Peyer's patch (tissue), 4 donors: ENCODE measurements at regions not wholly inside any gene's neighbourhood (a gene's known extent, or its start where the extent isn't known, plus 50 kb on each side); places are given as distances from the start of the nearest gene placed in this dataset.

Experiments
- CTCF ChIP-seq, 6 experiments: fragments of 450-650 bp in 4 of 6; fragments of 200-600 bp in 2 of 6; sonication (generic) in 1 of 6; IDR thresholded peaks; one replicate each; pipeline ENCODE4 v1.5.1; 2017 to 2019; ENCODE audit warnings: antibody characterized with exemption in 6 of 6, mild to moderate bottlenecking in 3 of 6, moderate library complexity in 1 of 6
- POLR2A ChIP-seq, 2 donors: fragments of 450-650 bp; IDR thresholded peaks; one replicate each; pipeline ENCODE4 v1.5.1; 2017; ENCODE audit warnings: antibody characterized with exemption in 2 of 2, mild to moderate bottlenecking in 2 of 2, moderate library complexity in 2 of 2

DNA sequence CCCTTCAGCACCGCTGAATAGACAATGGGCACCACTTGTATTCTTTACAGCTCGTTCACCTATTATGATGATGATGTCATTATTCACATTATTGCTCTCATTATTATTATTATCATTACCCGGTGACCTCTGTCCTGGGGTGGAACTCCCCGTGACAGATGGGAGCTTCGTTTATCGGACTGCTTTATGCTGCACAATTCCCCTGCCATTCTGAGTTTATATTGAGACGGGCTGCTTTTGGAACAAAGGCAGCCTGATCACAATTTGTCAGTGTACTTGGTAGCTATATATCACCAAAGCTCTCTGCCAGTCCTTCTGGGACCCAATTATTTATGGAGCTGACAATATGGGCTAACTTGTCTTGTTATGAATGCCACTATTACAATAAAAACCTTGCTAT is 1145.6 kb upstream of the WWC1 start:
- no peak for TF ChIP-seq POLR2A (IDR thresholded peaks at IDR 0.05)
- TF ChIP-seq CTCF (IDR thresholded peaks at IDR 0.05): no peak
